Neural crest cell (in vitro differentiated cells): ENCODE measurements at regions not wholly inside any gene's neighbourhood (a gene's known extent, or its start where the extent isn't known, plus 50 kb on each side); places are given as distances from the start of the nearest gene placed in this dataset.
A peak's percentile ranks its signal among the peaks of the same experiment; 100 is the strongest.

Experiments
- DNase-seq: peaks from one replicate; pipeline ENCODE4 v3.0.0; 2021; ENCODE audit warnings: low read depth, mixed read lengths, low spot score
- H3K27ac Mint-ChIP-seq: one replicate; pipeline ENCODE4 v1.8.0; 2021; ENCODE audit warnings: mild to moderate bottlenecking, mixed read lengths; ENCODE audit not compliant: unreplicated experiment
- H3K27me3 Mint-ChIP-seq: 2 replicates; pipeline ENCODE4 v1.8.0; 2021; ENCODE audit warnings: low read depth, mild to moderate bottlenecking, mixed read lengths
- H3K36me3 Mint-ChIP-seq: 2 replicates; pipeline ENCODE4 v1.8.0; 2021; ENCODE audit warnings: low read depth, mild to moderate bottlenecking, mixed read lengths
- H3K4me1 Mint-ChIP-seq: 2 replicates; pipeline ENCODE4 v1.8.0; 2021; ENCODE audit warnings: mixed read lengths
- H3K4me3 Mint-ChIP-seq: one replicate; pipeline ENCODE4 v1.8.0; 2021; ENCODE audit warnings: mild to moderate bottlenecking, mixed read lengths
- H3K9me3 Mint-ChIP-seq: 2 replicates; pipeline ENCODE4 v1.8.0; 2021; ENCODE audit warnings: mixed read lengths
- CTCF ChIP-seq: fragments of 200-600 bp; sonication (generic); conservative IDR thresholded peaks from 2 replicates; pipeline ENCODE4 v1.5.0; 2021; ENCODE audit warnings: antibody characterized with exemption, mild to moderate bottlenecking

- Mint-ChIP-seq H3K27ac (no peak overlapping the region), H3K27me3 (peaks cover 9% of the 10 kb centered on the region), H3K4me1 (peaks cover 35% of the 10 kb centered on the region), H3K36me3 (peaks cover 6% of the 10 kb centered on the region), H3K4me3 (no peak overlapping the region), H3K9me3 (no peaks in the 10 kb centered on the region)
- no peak for DNase-seq
- TF ChIP-seq CTCF: no peak
Measured at GRCh38 chr3:72442759-72443158, 405.5 kb downstream of the SHQ1 start.

- peaks cover 6% of the 10 kb centered on the region for H3K36me3 Mint-ChIP-seq
- H3K4me1 Mint-ChIP-seq: peaks cover 32% of the 10 kb centered on the region
- H3K27ac Mint-ChIP-seq: no peak overlapping the region
- DNase-seq: no peak
- no peaks in the 10 kb centered on the region for H3K9me3 Mint-ChIP-seq
- no peak for TF ChIP-seq CTCF
- H3K4me3 Mint-ChIP-seq: no peak overlapping the region
- H3K27me3 Mint-ChIP-seq: peaks cover 4% of the 10 kb centered on the region
Measured at GRCh38 chr3:72441284-72441994, 406.8 kb downstream of the SHQ1 start.

GRCh38 chr3:72440491-72440890 lies 407.8 kb downstream of the SHQ1 start:
- TF ChIP-seq CTCF: no peak
- DNase-seq: no peak
- H3K36me3 Mint-ChIP-seq: peaks cover 6% of the 10 kb centered on the region
- no peak overlapping the region for H3K4me3 Mint-ChIP-seq
- H3K27ac Mint-ChIP-seq: no peak overlapping the region
- H3K9me3 Mint-ChIP-seq: no peaks in the 10 kb centered on the region
- H3K4me1 Mint-ChIP-seq: peaks cover 23% of the 10 kb centered on the region
- no peaks in the 10 kb centered on the region for H3K27me3 Mint-ChIP-seq

GRCh38 chr3:72439321-72440183 lies 408.7 kb downstream of the SHQ1 start:
- DNase-seq: no peak
- H3K36me3 Mint-ChIP-seq: peaks cover 6% of the 10 kb centered on the region
- TF ChIP-seq CTCF: no peak
- peaks cover 17% of the 10 kb centered on the region for H3K4me1 Mint-ChIP-seq
- peak overlapping the region; percentile 8 for H3K4me3 Mint-ChIP-seq
- H3K27ac Mint-ChIP-seq: no peak overlapping the region
- H3K9me3 Mint-ChIP-seq: no peaks in the 10 kb centered on the region
- no peaks in the 10 kb centered on the region for H3K27me3 Mint-ChIP-seq

GRCh38 chr3:72437661-72438406 lies 410.4 kb downstream of the SHQ1 start:
- Mint-ChIP-seq H3K9me3 (no peaks in the 10 kb centered on the region), H3K27ac (no peak overlapping the region), H3K4me1 (peaks cover 3% of the 10 kb centered on the region), H3K36me3 (peaks cover 4% of the 10 kb centered on the region), H3K4me3 (no peak overlapping the region), H3K27me3 (no peaks in the 10 kb centered on the region)
- no peak for TF ChIP-seq CTCF
- no peak for DNase-seq
